Astrocyte of the spinal cord (primary cell): ENCODE measurements at regions not wholly inside any gene's neighbourhood (a gene's known extent, or its start where the extent isn't known, plus 50 kb on each side); places are given as distances from the start of the nearest gene placed in this dataset.

ENCODE experiments used
- DNase-seq: peaks from one replicate; pipeline ENCODE4 v3.0.0; 2011; ENCODE audit warnings: low read depth, low spot score
- H3K4me3 ChIP-seq: 2 replicates; pipeline ENCODE4 v1.5.1; 2011; ENCODE audit warnings: low read depth, mild to moderate bottlenecking, low read length, moderate library complexity
- CTCF ChIP-seq: IDR thresholded peaks from 2 replicates; pipeline ENCODE4 v1.5.1; 2012; ENCODE audit warnings: low read depth, mild to moderate bottlenecking, low read length, inconsistent platforms
- in situ Hi-C: cut with HindIII; loops from 2 replicates; pipeline ENCODE4 v1.10.0; 2017; ENCODE audit warnings: low sequenced_read_pairs

DNA sequence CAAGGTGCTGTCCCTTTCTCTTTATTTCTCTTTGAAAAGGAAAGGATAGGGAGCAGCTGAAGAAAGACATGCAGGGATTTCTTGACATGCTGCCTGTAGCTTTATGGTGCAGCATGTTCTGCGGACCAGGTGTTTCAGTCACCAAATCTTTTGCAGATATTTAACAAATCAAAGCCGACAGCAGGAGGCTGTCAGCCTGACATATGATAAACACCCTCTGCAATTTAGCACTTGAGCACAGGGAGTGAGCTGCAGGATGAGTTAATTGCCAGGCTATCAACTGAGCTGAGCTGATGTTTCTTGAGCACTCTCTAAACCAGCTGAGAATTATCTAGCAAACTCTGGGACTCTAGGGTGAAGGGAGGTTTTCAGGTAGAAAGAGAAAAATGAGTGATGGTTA, 212.8 kb upstream of the ATP10B start:
- H3K4me3 ChIP-seq = no peak overlapping the region
- no peak for DNase-seq
- TF ChIP-seq CTCF = no peak
- in situ Hi-C loops = no loop called here

DNA sequence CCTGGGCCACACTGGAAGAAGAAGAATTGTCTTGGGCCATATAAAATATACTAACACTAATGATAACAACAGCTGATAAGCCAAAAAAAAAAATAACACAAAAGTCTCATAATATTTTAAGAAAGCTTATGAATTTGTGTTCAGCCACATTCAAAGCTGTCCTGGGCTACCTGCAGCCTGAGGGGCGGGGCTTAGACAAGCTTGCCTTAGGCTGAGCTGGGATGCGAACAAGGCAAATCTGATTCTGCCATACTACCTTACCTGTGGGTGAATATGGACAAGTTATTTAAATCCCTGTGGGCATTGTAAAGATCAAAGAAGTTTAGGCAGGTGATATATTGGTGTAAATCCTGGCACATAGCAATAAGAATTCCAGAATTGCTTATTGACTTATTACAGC, 212.3 kb upstream of the ATP10B start:
- in situ Hi-C loops = no loop called here
- no peak for DNase-seq
- TF ChIP-seq CTCF = no peak
- no peak overlapping the region for H3K4me3 ChIP-seq

DNA sequence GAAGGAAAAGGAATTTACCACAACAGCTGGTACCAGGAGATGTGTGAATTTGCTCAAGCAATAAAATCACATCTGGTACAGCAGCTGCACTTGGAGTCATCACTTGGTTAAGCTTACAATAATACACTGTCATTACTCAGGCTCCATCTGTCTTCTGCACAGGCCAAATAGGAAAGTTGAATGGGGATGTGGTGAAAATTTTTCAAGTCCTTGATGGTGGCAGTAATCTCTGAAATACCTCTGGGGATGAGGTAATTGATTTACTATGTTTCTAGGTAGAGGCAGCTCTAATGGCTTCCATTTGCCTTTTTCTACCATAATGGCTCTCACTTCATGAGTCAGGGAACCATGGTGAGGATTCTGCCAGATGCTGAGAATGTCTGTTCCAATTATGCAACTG, 206.8 kb upstream of the ATP10B start:
- H3K4me3 ChIP-seq = no peak overlapping the region
- TF ChIP-seq CTCF = no peak
- DNase-seq = peak; percentile 5
- in situ Hi-C loops = no loop called here

- TF ChIP-seq CTCF = no peak
- in situ Hi-C loops = no loop called here
- no peak overlapping the region for H3K4me3 ChIP-seq
- DNase-seq = no peak
Observed at GRCh38 chr5:161051920-161052500, 200.0 kb upstream of the ATP10B start.

DNA sequence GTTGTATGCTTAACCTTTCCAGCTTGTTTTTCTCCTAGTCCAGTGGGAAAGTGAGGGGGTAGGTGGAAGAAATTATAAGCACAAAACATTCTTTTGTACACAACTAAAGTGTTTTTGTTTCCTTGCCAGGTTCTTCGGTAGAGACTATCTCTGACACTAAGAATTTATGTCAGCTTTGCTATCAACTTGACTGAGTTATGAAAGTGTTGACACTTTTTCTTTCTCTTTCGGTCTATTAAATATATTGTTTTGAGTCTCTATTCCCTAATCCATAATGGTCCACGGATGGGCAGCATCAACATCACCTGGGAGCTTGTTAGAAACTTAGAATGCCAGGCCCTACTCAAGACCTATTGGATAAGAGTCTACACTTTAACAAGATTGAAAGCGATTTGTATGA, 195.0 kb upstream of the ATP10B start:
- H3K4me3 ChIP-seq = no peak overlapping the region
- in situ Hi-C loops = no loop called here
- TF ChIP-seq CTCF = no peak

DNA sequence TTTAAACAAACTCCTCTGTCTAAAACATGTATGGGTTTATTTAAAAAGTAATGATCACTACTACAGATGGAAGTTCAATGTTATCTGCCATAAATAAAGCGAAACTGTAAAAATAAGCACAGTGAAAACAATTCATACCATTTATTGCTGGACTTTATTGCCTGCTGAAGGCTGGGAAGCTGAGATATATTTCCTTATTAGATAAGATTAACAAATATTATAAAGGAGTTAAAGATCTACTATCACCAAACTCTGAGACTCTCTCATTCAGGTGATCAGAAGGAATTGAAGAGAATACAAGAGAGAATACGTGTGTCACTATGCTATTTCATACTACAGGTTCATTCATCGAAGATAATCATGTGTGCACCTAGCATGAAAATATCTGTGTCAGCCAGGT, 190.9 kb upstream of the ATP10B start:
- no peak overlapping the region for H3K4me3 ChIP-seq
- in situ Hi-C loops = no loop called here
- DNase-seq = no peak
- TF ChIP-seq CTCF = no peak

More for the DNA sequence above, 195.0 kb upstream of the ATP10B start:
- no peak for DNase-seq

DNA sequence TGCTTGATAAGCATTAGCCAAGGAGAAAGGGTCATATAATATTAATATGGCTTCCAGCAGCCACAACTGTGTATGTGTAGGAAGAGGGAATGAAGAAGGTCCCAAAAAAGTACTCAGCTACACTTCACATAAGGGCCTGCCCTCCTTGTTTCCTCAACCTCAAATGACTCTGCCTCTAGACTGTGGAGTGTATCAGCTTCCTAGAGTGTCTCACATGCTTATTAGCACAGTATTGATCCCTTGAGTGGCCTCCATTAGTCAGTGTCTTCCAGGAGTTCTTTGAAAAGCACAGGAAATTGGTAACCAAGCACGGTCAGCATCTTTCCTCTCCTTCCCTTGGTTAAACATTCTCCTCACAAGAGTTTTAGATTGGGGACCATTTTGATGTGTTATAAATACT, 190.4 kb upstream of the ATP10B start:
- TF ChIP-seq CTCF = no peak
- no peak for DNase-seq
- H3K4me3 ChIP-seq = no peak overlapping the region
- in situ Hi-C loops = no loop called here
